Adrenal gland (tissue), 9 donors: ENCODE measurements at regions not wholly inside any gene's neighbourhood (a gene's known extent, or its start where the extent isn't known, plus 50 kb on each side); places are given as distances from the start of the nearest gene placed in this dataset.

ENCODE experiments used
- DNase-seq, 7 donors: peaks; one replicate each; pipeline ENCODE4 v3.0.0-alpha.2; 2019 to 2020
- H3K27ac ChIP-seq, 5 donors: fragments of 200-600 bp; sonication (generic) in 4 of 5; 1 replicate in 3 of 5; 2 replicates in 2 of 5; pipeline versions ENCODE4 v1.5.1 to v1.8.0; 2016 to 2020; ENCODE audit warnings: mild to moderate bottlenecking in 1 of 5
- H3K27me3 ChIP-seq: fragments of 200-600 bp; 2 replicates; pipeline ENCODE4 v1.8.0; 2021
- H3K36me3 ChIP-seq, 2 donors: fragments of 200-600 bp; replicated peaks in 1 of 2; 1 replicate in 1 of 2; 2 replicates in 1 of 2; pipeline versions ENCODE4 v1.5.1 to v1.8.0; 2018 to 2022
- H3K4me1 ChIP-seq, 2 donors: fragments of 200-600 bp; replicated peaks in 1 of 2; 1 replicate in 1 of 2; 2 replicates in 1 of 2; pipeline versions ENCODE4 v1.5.1 to v1.8.0; 2018 to 2021
- H3K4me3 ChIP-seq, 4 donors: fragments of 200-600 bp; sonication (generic) in 3 of 4; one replicate each; pipeline ENCODE4 v1.5.1; 2016 to 2018
- H3K9me3 ChIP-seq, 3 donors: fragments of 200-600 bp; sonication (generic) in 1 of 3; replicated peaks in 1 of 3; 1 replicate in 2 of 3; 2 replicates in 1 of 3; pipeline versions ENCODE4 v1.5.1 to v1.8.0; 2016 to 2021
- CTCF ChIP-seq, 6 experiments: fragments of 450-650 bp in 4 of 6; fragments of 200-600 bp in 2 of 6; sonication (generic) in 1 of 6; IDR thresholded peaks; 1 replicate in 5 of 6; 2 replicates in 1 of 6; pipeline versions ENCODE4 v1.5.1 to v1.8.0; 2016 to 2021; ENCODE audit warnings: antibody characterized with exemption in 6 of 6, mild to moderate bottlenecking in 2 of 6, moderate library complexity in 1 of 6
- POLR2A ChIP-seq, 2 donors: fragments of 450-650 bp; IDR thresholded peaks; one replicate each; pipeline ENCODE4 v1.6.1; 2017; ENCODE audit warnings: antibody characterized with exemption in 2 of 2, mild to moderate bottlenecking in 2 of 2, moderate library complexity in 1 of 2
- WGBS, 4 donors: extraction: QIAGEN DNeasy Blood & Tissue Kit in 2 of 4; methylation state at CpG; one replicate each; pipeline versions ENCODE4 v1.1.5 to v1.1.7; 2013 to 2017; 5-methylcytosine and 5-hydroxymethylcytosine counted together
- intact Hi-C, 2 donors: fragments of 100-400 bp; cut with DNase I; formaldehyde crosslinking; loops; one replicate each; pipeline versions ENCODE4 v1.14.1 to v1.15.0; 2022 to 2023
- donor health status: healthy with polysubstance abuse.
- donor health status: Bipolar disorder and iron deficiency.
- donor health status: DM: yes; HTN: yes; CAD: no.
- donor health status: DM: no; HTN: no; CAD: no.
- donor health status: DM: no; HTN: no; CAD: no.

GRCh38 chr2:144235050-144235449, 284.9 kb downstream of the ZEB2 start:
- Histone ChIP-seq H3K27ac (no peak overlapping the region), H3K36me3 (no peaks in the 10 kb centered on the region), H3K27me3 (no peaks in the 10 kb centered on the region), H3K4me3 (no peak overlapping the region), H3K9me3 (no peaks in the 10 kb centered on the region), H3K4me1 (peaks cover 4 to 23% of the 10 kb centered on the region in 2 donors)
- no peak for TF ChIP-seq POLR2A (IDR thresholded peaks at IDR 0.05)
- no peak for TF ChIP-seq CTCF (IDR thresholded peaks at IDR 0.05)
- no peak for DNase-seq
- WGBS, 4 donors: 79 to 89% (median 83%) methylated on average over 1 of the region's 1 CpG
- intact Hi-C loops: no loop called here

GRCh38 chr2:144234542-144234871, 285.4 kb downstream of the ZEB2 start:
- WGBS, 4 donors: 60 to 75% (median 71%) methylated on average over 4 of the region's 4 CpGs
- no peak for TF ChIP-seq POLR2A (IDR thresholded peaks at IDR 0.05)
- no peak for TF ChIP-seq CTCF (IDR thresholded peaks at IDR 0.05)

DNA sequence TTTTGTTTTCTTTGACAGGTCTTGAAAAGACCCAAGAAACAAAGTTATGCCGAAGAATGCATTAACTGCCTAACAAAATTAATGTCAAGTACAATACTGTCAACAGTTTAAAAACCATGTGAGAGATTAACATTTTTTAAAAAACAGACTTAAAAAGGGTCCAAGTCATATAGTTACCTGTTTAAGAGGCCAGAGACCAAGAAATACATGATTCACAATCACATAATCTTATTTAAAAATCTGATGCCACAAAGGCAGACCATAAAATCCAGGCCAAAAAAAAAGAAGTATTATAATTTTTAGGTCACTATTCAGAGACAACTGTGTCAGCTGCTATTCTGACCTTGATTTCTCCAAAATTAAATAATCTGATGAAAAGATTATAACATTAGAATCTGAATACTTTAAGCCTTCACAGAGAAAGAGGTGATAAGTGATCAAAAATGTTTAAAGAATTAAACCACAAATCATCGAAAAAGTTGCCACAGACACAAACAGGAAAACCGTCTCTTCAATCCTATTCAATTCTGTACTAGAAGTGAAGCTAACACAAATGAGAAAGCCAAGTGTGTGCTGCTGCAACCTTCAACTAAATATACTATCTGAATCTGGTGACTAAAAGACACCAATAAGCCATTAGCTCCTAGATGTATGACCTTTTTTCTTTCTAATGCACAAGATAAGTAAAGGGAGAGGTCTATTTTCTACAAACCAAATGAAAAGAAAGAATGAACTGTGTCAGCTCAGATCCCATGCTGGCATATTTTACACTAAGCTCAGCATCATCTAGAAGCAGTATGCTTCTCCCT, 286.0 kb downstream of the ZEB2 start:
- 61 to 65% (median 62%) methylated on average over 3 of the region's 3 CpGs for WGBS, 4 donors
- no peak for DNase-seq
- H3K4me1 ChIP-seq: peaks cover 4 to 23% of the 10 kb centered on the region in 2 donors

More at GRCh38 chr2:144234542-144234871, 285.4 kb downstream of the ZEB2 start:
- Histone ChIP-seq H3K4me3 (no peak overlapping the region), H3K27me3 (no peaks in the 10 kb centered on the region), H3K36me3 (no peaks in the 10 kb centered on the region), H3K27ac (no peak overlapping the region), H3K9me3 (no peaks in the 10 kb centered on the region), H3K4me1 (peaks cover 4 to 23% of the 10 kb centered on the region in 2 donors)
- DNase-seq: no peak
- intact Hi-C loops: no loop called here

DNA sequence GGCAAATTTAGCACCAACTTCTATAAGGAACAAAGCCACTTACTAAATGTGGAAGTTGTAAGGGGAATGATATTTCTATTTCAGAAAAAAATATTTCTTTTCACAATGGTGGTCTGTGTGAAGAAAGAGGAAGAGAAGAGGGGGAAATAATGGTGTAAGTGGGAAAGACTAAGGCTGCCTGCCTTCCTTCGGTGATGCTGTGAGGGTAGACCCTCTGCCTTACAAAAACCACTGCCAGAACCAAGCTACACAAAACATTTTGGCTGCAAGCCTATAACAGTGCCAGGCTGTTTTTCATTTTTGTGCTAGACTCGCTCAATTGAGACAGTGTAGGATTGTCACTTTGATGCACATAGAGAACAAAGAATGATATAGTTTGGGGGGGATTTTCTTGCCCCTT, 286.6 kb downstream of the ZEB2 start:
- no peaks in the 10 kb centered on the region for H3K9me3 ChIP-seq
- WGBS, 4 donors: 65 to 72% (median 69%) methylated on average over 2 of the region's 2 CpGs
- no peak for TF ChIP-seq POLR2A (IDR thresholded peaks at IDR 0.05)
- TF ChIP-seq CTCF (IDR thresholded peaks at IDR 0.05): no peak
- H3K36me3 ChIP-seq: no peaks in the 10 kb centered on the region
- H3K4me1 ChIP-seq: peaks cover 4 to 23% of the 10 kb centered on the region in 2 donors
- intact Hi-C loops: no loop called here
- no peak for DNase-seq
- no peak overlapping the region for H3K4me3 ChIP-seq
- H3K27ac ChIP-seq: no peak overlapping the region
- no peaks in the 10 kb centered on the region for H3K27me3 ChIP-seq

More for the DNA sequence above, 286.0 kb downstream of the ZEB2 start:
- Histone ChIP-seq H3K4me3 (no peak overlapping the region), H3K36me3 (no peaks in the 10 kb centered on the region), H3K9me3 (no peaks in the 10 kb centered on the region), H3K27ac (no peak overlapping the region), H3K27me3 (no peaks in the 10 kb centered on the region)
- intact Hi-C loops: no loop called here
- TF ChIP-seq POLR2A (IDR thresholded peaks at IDR 0.05) (no peak), CTCF (IDR thresholded peaks at IDR 0.05) (no peak)
